ENCODE measurements at regions not wholly inside any gene's neighbourhood (a gene's known extent, or its start where the extent isn't known, plus 50 kb on each side); places are given as distances from the start of the nearest gene placed in this dataset.
"Not testable (repeated sequence)": the region's sequence is repeated elsewhere in the genome, so short reads cannot be mapped to it uniquely, and the experiment has no call there.

GRCh38 chr6:79808921-79809320, 138.4 kb downstream of the ELOVL4 start:
- DNase-seq: no peak

GRCh38 chr6:79806661-79807060, 140.7 kb downstream of the ELOVL4 start:
- not testable (repeated sequence) for DNase-seq

GRCh38 chr6:79804732-79805131, 142.6 kb downstream of the ELOVL4 start:
- no peak for DNase-seq

- no peak for DNase-seq
Measured at GRCh38 chr6:79803917-79804316, 143.4 kb downstream of the ELOVL4 start.

- DNase-seq: no peak
Measured at GRCh38 chr6:79802657-79803300, 144.6 kb downstream of the ELOVL4 start.

GRCh38 chr6:79801362-79801761, 146.0 kb downstream of the ELOVL4 start:
- DNase-seq: no peak

- no peak for DNase-seq
Measured at GRCh38 chr6:79798841-79799240, 148.5 kb downstream of the ELOVL4 start.

GRCh38 chr6:79797912-79798311, 149.4 kb downstream of the ELOVL4 start:
- DNase-seq: peak; percentile 7

GRCh38 chr6:79797163-79797764, 150.1 kb downstream of the ELOVL4 start:
- no peak for DNase-seq

- no peak for DNase-seq
Measured at GRCh38 chr6:79796197-79796596, 151.2 kb downstream of the ELOVL4 start.

GRCh38 chr6:79789896-79790295, 157.5 kb downstream of the ELOVL4 start:
- no peak for DNase-seq

GRCh38 chr6:79788756-79789155, 157.6 kb downstream of the SH3BGRL2 start:
- DNase-seq: no peak

- DNase-seq: no peak
Measured at GRCh38 chr6:79787626-79788025, 156.5 kb downstream of the SH3BGRL2 start.

GRCh38 chr6:79784395-79784753, 153.2 kb downstream of the SH3BGRL2 start:
- DNase-seq: no peak

- DNase-seq: no peak
Measured at GRCh38 chr6:79783670-79784394, 152.7 kb downstream of the SH3BGRL2 start.

GRCh38 chr6:79782792-79783580, 151.9 kb downstream of the SH3BGRL2 start:
- no peak for DNase-seq

GRCh38 chr6:79781916-79782315, 150.8 kb downstream of the SH3BGRL2 start:
- no peak for DNase-seq

GRCh38 chr6:79780881-79781280, 149.8 kb downstream of the SH3BGRL2 start:
- DNase-seq: no peak

- DNase-seq: no peak
Measured at GRCh38 chr6:79778816-79779215, 147.7 kb downstream of the SH3BGRL2 start.

- peak; percentile 78 for DNase-seq
Measured at GRCh38 chr6:79777713-79778579, 146.8 kb downstream of the SH3BGRL2 start.

- no peak for DNase-seq
Measured at GRCh38 chr6:79776076-79776475, 144.9 kb downstream of the SH3BGRL2 start.

GRCh38 chr6:79775222-79775621, 144.1 kb downstream of the SH3BGRL2 start:
- DNase-seq: no peak

Measured in NCI-H2227 treated with DMSO at 0.1 percent for 48 hours (cell line).